Upper lobe of left lung (tissue), 6 donors: ENCODE measurements at regions not wholly inside any gene's neighbourhood (a gene's known extent, or its start where the extent isn't known, plus 50 kb on each side); places are given as distances from the start of the nearest gene placed in this dataset.

Experiments used
- ATAC-seq, 2 donors: fragments of 200-7000 bp; cut with Tn5 transposase; one replicate each; pipeline ENCODE4 v1.9.1; 2022; ENCODE audit warnings: mild to moderate bottlenecking in 2 of 2, moderate library complexity in 2 of 2; ENCODE audit not compliant: low FRiP score in 2 of 2
- DNase-seq, 2 donors: peaks; one replicate each; pipeline ENCODE4 v3.0.0-alpha.2; 2019 to 2020
- H3K27ac ChIP-seq, 4 donors: fragments of 200-600 bp; sonication (generic); one replicate each; pipeline ENCODE4 v1.5.1; 2016 to 2019
- H3K27me3 ChIP-seq, 4 donors: fragments of 200-600 bp; sonication (generic); one replicate each; pipeline ENCODE4 v1.5.1; 2017 to 2019
- H3K36me3 ChIP-seq, 4 donors: fragments of 200-600 bp; sonication (generic); one replicate each; pipeline ENCODE4 v1.5.1; 2016 to 2019
- H3K4me1 ChIP-seq, 4 donors: fragments of 200-600 bp; sonication (generic); one replicate each; pipeline ENCODE4 v1.5.1; 2018 to 2019
- H3K4me3 ChIP-seq, 4 donors: fragments of 200-600 bp; sonication (generic); one replicate each; pipeline ENCODE4 v1.5.1; 2017 to 2019; ENCODE audit warnings: mild to moderate bottlenecking in 2 of 4, moderate library complexity in 1 of 4
- H3K9me3 ChIP-seq, 4 donors: fragments of 200-600 bp; sonication (generic); one replicate each; pipeline ENCODE4 v1.5.1; 2018 to 2019
- EP300 ChIP-seq, 4 donors: sonication (generic); formaldehyde crosslinking; IDR thresholded peaks; one replicate each; pipeline ENCODE4 v1.5.1; 2017; ENCODE audit warnings: antibody characterized with exemption in 4 of 4, control low read depth in 2 of 4
- POLR2A ChIP-seq, 4 donors: fragments of 450-650 bp; IDR thresholded peaks; one replicate each; pipeline ENCODE4 v1.5.1; 2016 to 2017; ENCODE audit warnings: antibody characterized with exemption in 4 of 4, mild to moderate bottlenecking in 2 of 4
- POLR2AphosphoS5 ChIP-seq, 2 donors: sonication (generic); formaldehyde crosslinking; IDR thresholded peaks; one replicate each; pipeline ENCODE4 v1.5.1; 2017; ENCODE audit warnings: antibody characterized with exemption in 2 of 2
- WGBS, 2 donors: methylation state at CpG; one replicate each; pipeline ENCODE4 v1.1.5; 2017 to 2018; 5-methylcytosine and 5-hydroxymethylcytosine counted together
- TF ChIP-seq, protein P1 (sequence below), 6 experiments: fragments of 450-650 bp in 4 of 6; fragments of 200-600 bp in 2 of 6; sonication (generic) in 2 of 6; IDR thresholded peaks; one replicate each; pipeline ENCODE4 v1.5.1; 2016 to 2019; ENCODE audit warnings: antibody characterized with exemption in 6 of 6
- donor health status: DM: no; HTN: no; CAD: no; lungs with moderate emphysema.
- donor health status: DM: no; HTN: yes; CAD: no; lungs with severe emphysema.

DNA sequence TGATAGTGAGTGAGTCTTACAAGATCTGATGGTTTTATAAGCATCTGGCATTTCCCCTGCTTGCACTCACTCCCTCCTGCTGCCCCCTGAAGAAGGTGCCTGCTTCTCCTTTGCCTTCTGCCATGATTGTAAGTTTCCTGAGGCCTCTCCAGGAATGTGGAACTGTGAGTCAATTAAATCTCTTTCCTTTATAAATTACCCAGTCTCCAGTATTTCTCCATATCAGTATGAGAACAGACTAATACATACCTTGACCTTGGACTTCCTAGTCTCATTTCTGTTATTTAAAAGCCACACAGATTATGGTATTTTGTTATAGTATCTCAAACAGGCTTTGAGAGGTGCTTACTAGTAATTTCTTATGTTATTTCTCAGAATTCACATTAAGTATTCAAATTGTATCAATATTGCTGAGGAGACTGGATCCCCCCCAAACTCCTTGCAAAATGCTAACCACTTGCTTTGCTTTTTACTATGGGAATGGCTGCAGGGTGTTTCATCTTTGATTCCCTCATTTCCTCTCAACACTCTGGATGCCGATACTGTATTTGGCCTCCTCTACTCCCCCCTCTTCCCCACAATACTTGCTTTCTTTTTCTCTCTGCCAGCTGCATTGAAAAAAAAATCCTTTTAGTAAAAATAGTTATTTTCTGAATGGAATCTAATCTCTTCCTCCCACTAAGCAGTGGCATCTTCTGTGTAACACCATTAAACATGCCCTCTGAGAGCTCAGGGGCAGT is 96.9 kb upstream of the WLS start:
- Histone ChIP-seq H3K4me3 (no peak overlapping the region), H3K9me3 (no peaks in the 10 kb centered on the region), H3K27ac (no peak overlapping the region), H3K36me3 (no peaks in the 10 kb centered on the region), H3K27me3 (no peaks in the 10 kb centered on the region), H3K4me1 (peaks cover 0 to 3% (median 0%) of the 10 kb centered on the region in 4 donors)
- WGBS, 2 donors = 41 to 64% methylated on average over 1 of the region's 1 CpG
- DNase-seq (no peak), ATAC-seq (no peak)
- TF ChIP-seq POLR2AphosphoS5 (IDR thresholded peaks at IDR 0.05) (no peak), POLR2A (IDR thresholded peaks at IDR 0.05) (no peak), EP300 (IDR thresholded peaks at IDR 0.05) (no peak)
- TF ChIP-seq, protein P1, sequence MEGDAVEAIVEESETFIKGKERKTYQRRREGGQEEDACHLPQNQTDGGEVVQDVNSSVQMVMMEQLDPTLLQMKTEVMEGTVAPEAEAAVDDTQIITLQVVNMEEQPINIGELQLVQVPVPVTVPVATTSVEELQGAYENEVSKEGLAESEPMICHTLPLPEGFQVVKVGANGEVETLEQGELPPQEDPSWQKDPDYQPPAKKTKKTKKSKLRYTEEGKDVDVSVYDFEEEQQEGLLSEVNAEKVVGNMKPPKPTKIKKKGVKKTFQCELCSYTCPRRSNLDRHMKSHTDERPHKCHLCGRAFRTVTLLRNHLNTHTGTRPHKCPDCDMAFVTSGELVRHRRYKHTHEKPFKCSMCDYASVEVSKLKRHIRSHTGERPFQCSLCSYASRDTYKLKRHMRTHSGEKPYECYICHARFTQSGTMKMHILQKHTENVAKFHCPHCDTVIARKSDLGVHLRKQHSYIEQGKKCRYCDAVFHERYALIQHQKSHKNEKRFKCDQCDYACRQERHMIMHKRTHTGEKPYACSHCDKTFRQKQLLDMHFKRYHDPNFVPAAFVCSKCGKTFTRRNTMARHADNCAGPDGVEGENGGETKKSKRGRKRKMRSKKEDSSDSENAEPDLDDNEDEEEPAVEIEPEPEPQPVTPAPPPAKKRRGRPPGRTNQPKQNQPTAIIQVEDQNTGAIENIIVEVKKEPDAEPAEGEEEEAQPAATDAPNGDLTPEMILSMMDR (IDR thresholded peaks at IDR 0.05) = no peak

DNA sequence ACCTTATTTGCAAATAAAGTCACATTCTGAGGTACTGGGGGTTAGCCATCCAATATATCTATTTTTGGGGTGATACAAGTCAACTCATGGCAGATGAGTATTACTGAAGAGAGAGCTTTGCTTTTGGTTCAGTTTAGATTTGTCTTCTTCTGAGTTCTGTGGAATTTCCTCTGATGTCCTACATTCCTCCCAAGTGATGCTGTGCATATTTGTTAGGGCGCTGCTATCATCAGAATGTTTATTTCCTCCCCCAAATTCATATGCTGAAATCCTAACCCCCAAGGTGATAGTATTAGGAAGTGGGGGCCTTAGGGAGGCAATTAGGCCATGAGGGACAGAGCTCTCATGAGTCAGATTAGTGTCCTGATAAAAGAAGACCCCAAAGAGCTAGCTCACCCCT is 96.2 kb upstream of the WLS start:
- no peaks in the 10 kb centered on the region for H3K9me3 ChIP-seq
- WGBS, 2 donors = 100% methylated on average over 1 of the region's 1 CpG
- no peaks in the 10 kb centered on the region for H3K36me3 ChIP-seq
- no peak overlapping the region for H3K27ac ChIP-seq
- H3K4me3 ChIP-seq = no peak overlapping the region
- H3K27me3 ChIP-seq = no peaks in the 10 kb centered on the region
- DNase-seq (no peak), ATAC-seq (no peak)
- TF ChIP-seq, protein P1 (IDR thresholded peaks at IDR 0.05) = no peak
- no peak for TF ChIP-seq EP300 (IDR thresholded peaks at IDR 0.05)
- no peak for TF ChIP-seq POLR2AphosphoS5 (IDR thresholded peaks at IDR 0.05)
- TF ChIP-seq POLR2A (IDR thresholded peaks at IDR 0.05) = no peak
- peaks cover 0 to 3% (median 0%) of the 10 kb centered on the region in 4 donors for H3K4me1 ChIP-seq

DNA sequence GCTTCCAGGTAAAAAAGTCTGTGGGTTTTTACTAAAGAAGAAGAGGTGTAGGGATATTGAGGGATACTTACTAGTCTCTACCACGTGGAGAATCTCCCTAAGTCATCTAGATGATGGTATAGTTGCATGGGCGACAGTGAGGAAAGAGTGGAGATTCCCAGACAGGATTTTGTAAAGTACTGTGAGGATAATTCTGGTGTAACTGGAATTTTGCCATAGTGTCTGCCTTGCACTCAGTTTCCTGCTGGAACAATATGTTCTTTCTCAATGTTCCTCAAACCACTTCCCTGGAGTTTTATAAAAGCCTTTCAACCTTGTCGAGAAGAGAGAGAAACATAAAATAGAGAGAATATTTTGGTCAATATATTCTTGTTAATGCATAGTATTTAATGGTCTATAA is 95.1 kb upstream of the WLS start:
- DNase-seq (no peak), ATAC-seq (peak in 1 of 2 donors; percentile 30)
- H3K4me1 ChIP-seq = peaks cover 0 to 3% (median 0%) of the 10 kb centered on the region in 4 donors
- no peaks in the 10 kb centered on the region for H3K9me3 ChIP-seq
- TF ChIP-seq, protein P1 (IDR thresholded peaks at IDR 0.05) = no peak
- peak in 2 of 4 donors; percentile 30 to 41 for TF ChIP-seq EP300 (IDR thresholded peaks at IDR 0.05)
- H3K4me3 ChIP-seq = no peak overlapping the region
- 59 to 64% methylated on average over 3 of the region's 3 CpGs for WGBS, 2 donors
- H3K27ac ChIP-seq = no peak overlapping the region
- no peaks in the 10 kb centered on the region for H3K36me3 ChIP-seq
- no peaks in the 10 kb centered on the region for H3K27me3 ChIP-seq

DNA sequence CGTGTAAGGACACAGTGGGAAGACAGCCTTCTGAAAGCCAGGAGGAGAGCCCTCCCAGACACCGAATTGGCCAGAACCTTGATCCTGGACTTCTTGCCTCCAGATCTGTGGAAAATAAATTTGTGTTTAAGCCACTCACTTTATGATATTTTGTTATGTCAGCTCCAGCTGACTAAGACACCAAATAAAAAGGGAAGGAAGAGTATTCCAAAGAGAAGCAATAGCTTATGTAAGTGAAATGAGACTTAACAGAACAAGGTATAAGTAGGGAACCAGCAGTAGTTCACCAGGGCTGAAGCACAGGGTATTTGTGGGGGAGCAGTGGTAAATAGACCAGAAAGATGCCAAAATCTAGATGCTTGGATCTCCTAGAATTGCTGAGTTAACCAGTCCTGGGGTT is 94.2 kb upstream of the WLS start:
- 89 to 90% methylated on average over 2 of the region's 2 CpGs for WGBS, 2 donors
- DNase-seq = no peak
- H3K27ac ChIP-seq = no peak overlapping the region
- H3K27me3 ChIP-seq = no peaks in the 10 kb centered on the region
- TF ChIP-seq POLR2A (IDR thresholded peaks at IDR 0.05) = no peak
- TF ChIP-seq POLR2AphosphoS5 (IDR thresholded peaks at IDR 0.05) = no peak
- no peak for TF ChIP-seq EP300 (IDR thresholded peaks at IDR 0.05)
- TF ChIP-seq, protein P1 (IDR thresholded peaks at IDR 0.05) = no peak
- H3K9me3 ChIP-seq = no peaks in the 10 kb centered on the region
- peak in 1 of 2 donors; percentile 25 for ATAC-seq
- peaks cover 0 to 3% (median 0%) of the 10 kb centered on the region in 4 donors for H3K4me1 ChIP-seq
- H3K36me3 ChIP-seq = no peaks in the 10 kb centered on the region
- no peak overlapping the region for H3K4me3 ChIP-seq

DNA sequence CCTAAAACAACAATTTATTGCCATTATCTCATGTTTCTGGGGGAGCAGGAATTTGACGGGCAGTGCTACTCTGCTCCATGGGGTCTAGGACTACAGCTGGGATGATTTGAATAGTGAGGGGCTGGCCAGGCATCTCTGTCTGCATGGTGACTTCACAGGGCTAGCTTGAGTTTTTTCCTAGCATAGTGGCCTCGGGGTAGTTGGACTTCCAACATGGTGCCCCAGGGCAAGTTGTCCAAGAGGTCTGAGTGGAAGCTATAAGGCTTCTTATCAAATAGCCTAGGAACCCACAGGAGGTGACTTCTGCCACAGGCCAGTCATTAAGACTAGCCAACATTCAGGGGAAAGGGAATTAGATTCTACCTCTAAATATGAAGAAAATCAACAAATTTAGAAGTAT is 92.0 kb upstream of the WLS start:
- ATAC-seq (no peak), DNase-seq (no peak)
- H3K9me3 ChIP-seq = no peaks in the 10 kb centered on the region
- TF ChIP-seq, protein P1 (IDR thresholded peaks at IDR 0.05) = no peak
- TF ChIP-seq POLR2AphosphoS5 (IDR thresholded peaks at IDR 0.05) (no peak), POLR2A (IDR thresholded peaks at IDR 0.05) (no peak), EP300 (IDR thresholded peaks at IDR 0.05) (no peak)
- H3K27me3 ChIP-seq = no peaks in the 10 kb centered on the region
- H3K4me3 ChIP-seq = no peak overlapping the region
- no peaks in the 10 kb centered on the region for H3K36me3 ChIP-seq
- WGBS, 2 donors = 87 to 100% methylated on average over 2 of the region's 2 CpGs
- no peak overlapping the region for H3K27ac ChIP-seq
- peaks cover 0 to 3% (median 0%) of the 10 kb centered on the region in 4 donors for H3K4me1 ChIP-seq
